ENCODE measurements at regions not wholly inside any gene's neighbourhood (a gene's known extent, or its start where the extent isn't known, plus 50 kb on each side); places are given as distances from the start of the nearest gene placed in this dataset.
"Not testable (repeated sequence)": the region's sequence is repeated elsewhere in the genome, so short reads cannot be mapped to it uniquely, and the experiment has no call there.

- H3K27me3 ChIP-seq (ENCODE audit: control insufficient read depth, insufficient read depth); H3K4me1 ChIP-seq (ENCODE audit: control insufficient read depth, insufficient read depth, low read length); H3K27ac ChIP-seq (ENCODE audit: low read length); intact Hi-C loops (cut with DNase I); H3K4me3 ChIP-seq (ENCODE audit: low read length); ATAC-seq; H3K9me3 ChIP-seq (ENCODE audit: control insufficient read depth, low read length): not testable (repeated sequence)
- peak in 2 of 3 donors; percentile 13 to 31 for DNase-seq
- WGBS, result 88% methylated on average over 18 of the region's 18 CpGs
These were observed 644.2 kb upstream of the PRMT6 start for GRCh38 chr1:106412321-106412720.

GRCh38 chr1:106435269-106435668, 621.2 kb upstream of the PRMT6 start:
- DNase-seq (no peak), ATAC-seq (no peak)
- no peak overlapping the region for H3K4me3 ChIP-seq (ENCODE audit: low read length)
- H3K27me3 ChIP-seq (ENCODE audit: control insufficient read depth, insufficient read depth), result no peaks in the 10 kb centered on the region
- 89% methylated on average over 1 of the region's 1 CpG for WGBS
- H3K4me1 ChIP-seq (ENCODE audit: control insufficient read depth, insufficient read depth, low read length), result no peaks in the 10 kb centered on the region
- H3K9me3 ChIP-seq (ENCODE audit: control insufficient read depth, low read length), result no peaks in the 10 kb centered on the region
- no peak overlapping the region for H3K27ac ChIP-seq (ENCODE audit: low read length)
- intact Hi-C loops (cut with DNase I), result no loop called here

GRCh38 chr1:106439475-106439874, 617.0 kb upstream of the PRMT6 start:
- H3K4me3 ChIP-seq (ENCODE audit: low read length), result no peak overlapping the region
- no peaks in the 10 kb centered on the region for H3K9me3 ChIP-seq (ENCODE audit: control insufficient read depth, low read length)
- no peak overlapping the region for H3K27ac ChIP-seq (ENCODE audit: low read length)
- DNase-seq, result no peak
- no peak for ATAC-seq
- H3K27me3 ChIP-seq (ENCODE audit: control insufficient read depth, insufficient read depth), result no peaks in the 10 kb centered on the region
- intact Hi-C loops (cut with DNase I), result no loop called here
- H3K4me1 ChIP-seq (ENCODE audit: control insufficient read depth, insufficient read depth, low read length), result no peaks in the 10 kb centered on the region
- WGBS, result 79% methylated on average over 4 of the region's 4 CpGs

- DNase-seq, result no peak
- no peak for ATAC-seq
- intact Hi-C loops (cut with DNase I), result no loop called here
- no peaks in the 10 kb centered on the region for H3K9me3 ChIP-seq (ENCODE audit: control insufficient read depth, low read length)
- H3K4me1 ChIP-seq (ENCODE audit: control insufficient read depth, insufficient read depth, low read length), result no peaks in the 10 kb centered on the region
- H3K4me3 ChIP-seq (ENCODE audit: low read length), result no peak overlapping the region
- no peaks in the 10 kb centered on the region for H3K27me3 ChIP-seq (ENCODE audit: control insufficient read depth, insufficient read depth)
- H3K27ac ChIP-seq (ENCODE audit: low read length), result no peak overlapping the region
These were observed 609.0 kb upstream of the PRMT6 start for GRCh38 chr1:106447466-106447865.

GRCh38 chr1:106456832-106457231, 599.6 kb upstream of the PRMT6 start:
- WGBS, result 61% methylated on average over 3 of the region's 3 CpGs
- H3K9me3 ChIP-seq (ENCODE audit: control insufficient read depth, low read length), result no peaks in the 10 kb centered on the region
- DNase-seq (no peak), ATAC-seq (no peak)
- no peak overlapping the region for H3K27ac ChIP-seq (ENCODE audit: low read length)
- intact Hi-C loops (cut with DNase I), result no loop called here
- H3K27me3 ChIP-seq (ENCODE audit: control insufficient read depth, insufficient read depth), result no peaks in the 10 kb centered on the region
- no peak overlapping the region for H3K4me3 ChIP-seq (ENCODE audit: low read length)
- H3K4me1 ChIP-seq (ENCODE audit: control insufficient read depth, insufficient read depth, low read length), result no peaks in the 10 kb centered on the region

- no peaks in the 10 kb centered on the region for H3K9me3 ChIP-seq (ENCODE audit: control insufficient read depth, low read length)
- intact Hi-C loops (cut with DNase I), result no loop called here
- WGBS, result 85% methylated on average over 1 of the region's 1 CpG
- DNase-seq, result no peak
- ATAC-seq, result no peak
- no peak overlapping the region for H3K27ac ChIP-seq (ENCODE audit: low read length)
- no peaks in the 10 kb centered on the region for H3K4me1 ChIP-seq (ENCODE audit: control insufficient read depth, insufficient read depth, low read length)
- no peak overlapping the region for H3K4me3 ChIP-seq (ENCODE audit: low read length)
- no peaks in the 10 kb centered on the region for H3K27me3 ChIP-seq (ENCODE audit: control insufficient read depth, insufficient read depth)
These were observed 599.1 kb upstream of the PRMT6 start for GRCh38 chr1:106457368-106457767.

GRCh38 chr1:106458866-106459265, 597.6 kb upstream of the PRMT6 start:
- 63% methylated on average over 4 of the region's 4 CpGs for WGBS
- no peaks in the 10 kb centered on the region for H3K4me1 ChIP-seq (ENCODE audit: control insufficient read depth, insufficient read depth, low read length)
- DNase-seq, result no peak
- intact Hi-C loops (cut with DNase I), result no loop called here
- no peaks in the 10 kb centered on the region for H3K9me3 ChIP-seq (ENCODE audit: control insufficient read depth, low read length)
- H3K27me3 ChIP-seq (ENCODE audit: control insufficient read depth, insufficient read depth), result no peaks in the 10 kb centered on the region
- no peak overlapping the region for H3K4me3 ChIP-seq (ENCODE audit: low read length)
- H3K27ac ChIP-seq (ENCODE audit: low read length), result no peak overlapping the region
- ATAC-seq, result no peak

GRCh38 chr1:106459418-106459817, 597.1 kb upstream of the PRMT6 start:
- Histone ChIP-seq H3K4me3 (ENCODE audit: low read length) (no peak overlapping the region), H3K27ac (ENCODE audit: low read length) (no peak overlapping the region), H3K4me1 (ENCODE audit: control insufficient read depth, insufficient read depth, low read length) (no peaks in the 10 kb centered on the region), H3K9me3 (ENCODE audit: control insufficient read depth, low read length) (no peaks in the 10 kb centered on the region), H3K27me3 (ENCODE audit: control insufficient read depth, insufficient read depth) (no peaks in the 10 kb centered on the region)
- no peak for DNase-seq
- intact Hi-C loops (cut with DNase I), result no loop called here
- 80% methylated on average over 2 of the region's 2 CpGs for WGBS
- no peak for ATAC-seq

GRCh38 chr1:106465666-106466065, 590.8 kb upstream of the PRMT6 start:
- intact Hi-C loops (cut with DNase I), result no loop called here
- no peaks in the 10 kb centered on the region for H3K27me3 ChIP-seq (ENCODE audit: control insufficient read depth, insufficient read depth)
- WGBS, result 45% methylated on average over 2 of the region's 2 CpGs
- no peaks in the 10 kb centered on the region for H3K9me3 ChIP-seq (ENCODE audit: control insufficient read depth, low read length)
- no peaks in the 10 kb centered on the region for H3K4me1 ChIP-seq (ENCODE audit: control insufficient read depth, insufficient read depth, low read length)
- ATAC-seq, result no peak
- no peak for DNase-seq
- H3K27ac ChIP-seq (ENCODE audit: low read length), result no peak overlapping the region
- no peak overlapping the region for H3K4me3 ChIP-seq (ENCODE audit: low read length)

- intact Hi-C loops (cut with DNase I), result no loop called here
- no peak for DNase-seq
- Histone ChIP-seq H3K27ac (ENCODE audit: low read length) (no peak overlapping the region), H3K9me3 (ENCODE audit: control insufficient read depth, low read length) (no peaks in the 10 kb centered on the region), H3K4me1 (ENCODE audit: control insufficient read depth, insufficient read depth, low read length) (no peaks in the 10 kb centered on the region), H3K27me3 (ENCODE audit: control insufficient read depth, insufficient read depth) (no peaks in the 10 kb centered on the region), H3K4me3 (ENCODE audit: low read length) (no peak overlapping the region)
- 80% methylated on average over 3 of the region's 3 CpGs for WGBS
- no peak for ATAC-seq
These were observed 575.8 kb upstream of the PRMT6 start for GRCh38 chr1:106480629-106481028.

GRCh38 chr1:106492880-106493279, 563.6 kb upstream of the PRMT6 start:
- Histone ChIP-seq H3K4me3 (ENCODE audit: low read length) (no peak overlapping the region), H3K9me3 (ENCODE audit: control insufficient read depth, low read length) (no peaks in the 10 kb centered on the region), H3K4me1 (ENCODE audit: control insufficient read depth, insufficient read depth, low read length) (no peaks in the 10 kb centered on the region), H3K27me3 (ENCODE audit: control insufficient read depth, insufficient read depth) (no peaks in the 10 kb centered on the region), H3K27ac (ENCODE audit: low read length) (no peak overlapping the region)
- 70% methylated on average over 4 of the region's 4 CpGs for WGBS
- DNase-seq (no peak), ATAC-seq (no peak)
- intact Hi-C loops (cut with DNase I), result no loop called here

- Histone ChIP-seq H3K4me3 (ENCODE audit: low read length) (no peak overlapping the region), H3K27me3 (ENCODE audit: control insufficient read depth, insufficient read depth) (no peaks in the 10 kb centered on the region), H3K4me1 (ENCODE audit: control insufficient read depth, insufficient read depth, low read length) (no peaks in the 10 kb centered on the region), H3K9me3 (ENCODE audit: control insufficient read depth, low read length) (no peaks in the 10 kb centered on the region), H3K27ac (ENCODE audit: low read length) (no peak overlapping the region)
- DNase-seq (no peak), ATAC-seq (no peak)
- 83% methylated on average over 1 of the region's 1 CpG for WGBS
- intact Hi-C loops (cut with DNase I), result no loop called here
These were observed 561.8 kb upstream of the PRMT6 start for GRCh38 chr1:106494646-106495045.
